ENCODE measurements at regions not wholly inside any gene's neighbourhood (a gene's known extent, or its start where the extent isn't known, plus 50 kb on each side); places are given as distances from the start of the nearest gene placed in this dataset.

DNA sequence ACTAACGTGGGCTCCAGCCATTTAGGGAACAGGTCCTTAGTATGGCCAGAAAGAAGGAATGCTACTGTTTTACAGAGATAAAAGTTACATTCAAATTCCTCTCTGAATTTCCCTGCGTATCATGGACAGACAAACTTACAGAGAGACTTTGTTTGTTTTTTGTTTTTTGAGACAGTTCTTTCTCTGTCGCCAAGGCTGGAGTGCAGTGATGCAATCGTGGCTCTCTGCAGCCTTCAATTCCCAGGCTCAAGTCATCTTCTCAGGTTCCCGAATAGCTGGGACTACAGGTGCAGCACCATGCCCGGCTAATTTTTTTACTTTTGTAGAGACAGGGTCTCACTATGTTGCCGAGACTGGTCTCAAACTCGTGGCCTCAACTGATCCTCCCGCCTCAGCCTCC lies 64.5 kb upstream of the MPP7 start:
- H3K18ac ChIP-seq (ENCODE audit: low read depth, low read length): no peak overlapping the region
- no peaks in the 10 kb centered on the region for H3K36me3 ChIP-seq (ENCODE audit: control insufficient read depth, insufficient read depth, low read length)
- H2AK5ac ChIP-seq (ENCODE audit: low read depth, low read length): no peak overlapping the region
- H3K56ac ChIP-seq (ENCODE audit: extremely low read depth, insufficient read depth, low read length): no peak overlapping the region
- no peak overlapping the region for H2BK120ac ChIP-seq (ENCODE audit: low read depth, low read length)
- no peak overlapping the region for H3K9ac ChIP-seq (ENCODE audit: low read depth, low read length)
- no peak overlapping the region for H4K91ac ChIP-seq (ENCODE audit: insufficient read depth, low read depth, low read length)
- ATAC-seq (ENCODE audit: low read depth) (no peak), DNase-seq (no peak)
- H3K23ac ChIP-seq (ENCODE audit: low read depth, low read length): no peak overlapping the region
- H3K14ac ChIP-seq (replicated peaks; ENCODE audit: low read depth, low read length): no peak overlapping the region
- H2BK5ac ChIP-seq (ENCODE audit: low read depth, low read length, poor library complexity, severe bottlenecking): no peak overlapping the region
- no peak overlapping the region for H2BK20ac ChIP-seq (ENCODE audit: low read depth, low read length)
- H3K9me3 ChIP-seq (ENCODE audit: control insufficient read depth, insufficient read depth, low read length): no peaks in the 10 kb centered on the region
- 58% methylated on average over 4 of the region's 9 CpGs; no CpG with 5 or more reads in 1 of the 2 experiments for WGBS, 2 experiments (ENCODE audit: extremely low coverage in 2 of 2, insufficient read length in 1 of 2)
- ChIA-PET POLR2A (ENCODE audit: unreplicated experiment) (no interaction called here), CTCF (no interaction called here)
- no peak overlapping the region for H3K4me3 ChIP-seq (ENCODE audit: insufficient read depth, low read depth, low read length)
- H2AK9ac ChIP-seq (replicated peaks; ENCODE audit: low read depth, low read length, poor library complexity): no peak overlapping the region
- no peak overlapping the region for H3K27ac ChIP-seq (ENCODE audit: insufficient read depth, low read length)
- H2AFZ ChIP-seq (replicated peaks; ENCODE audit: low read length, poor library complexity): no peak overlapping the region
- dilution Hi-C loops (cut with HindIII; ENCODE audit: low sequenced_read_pairs, unreplicated experiment) (no loop called here), intact Hi-C loops (cut with micrococcal nuclease) (no loop called here), in situ Hi-C loops (cut with MboI; ENCODE audit: low sequenced_read_pairs) (no loop called here)
- no peak overlapping the region for H4K5ac ChIP-seq (ENCODE audit: low read depth, low read length)
- no peak overlapping the region for H4K8ac ChIP-seq (ENCODE audit: low read depth in 2 of 2, low read length in 2 of 2)
- no TSS peak for BruUV-seq (replicated peaks)
- no peak overlapping the region for H3K4me2 ChIP-seq (ENCODE audit: low read depth, low read length)
- H3K79me1 ChIP-seq (ENCODE audit: low read depth in 1 of 2, low read length in 2 of 2): no peaks in the 10 kb centered on the region
- H3K27me3 ChIP-seq (ENCODE audit: control insufficient read depth, insufficient read depth, low read length): peaks cover 18% of the 10 kb centered on the region
- no peaks in the 10 kb centered on the region for H4K20me1 ChIP-seq (ENCODE audit: insufficient read depth, low read length)
- H3K9me1 ChIP-seq (ENCODE audit: insufficient read depth, low read length): no peaks in the 10 kb centered on the region
- H2BK15ac ChIP-seq (ENCODE audit: low read depth, low read length): no peak overlapping the region
- TF ChIP-seq FOS (IDR thresholded peaks at IDR 0.05; ENCODE audit: low read depth, low read length) (no peak), MAZ (IDR thresholded peaks at IDR 0.05; ENCODE audit: borderline replicate concordance, low read depth, low read length) (no peak), RAD21 (IDR thresholded peaks at IDR 0.05; ENCODE audit: low read length) (no peak), CHD1 (IDR thresholded peaks at IDR 0.05; ENCODE audit: low read depth, low read length) (no peak), CEBPB (IDR thresholded peaks at IDR 0.05; ENCODE audit: low read depth, low read length) (no peak), SMC3 (IDR thresholded peaks at IDR 0.05; ENCODE audit: low read depth, low read length) (no peak), MXI1 (IDR thresholded peaks at IDR 0.05; ENCODE audit: borderline replicate concordance, low read depth, low read length) (no peak), NFE2L2 (IDR thresholded peaks at IDR 0.05; ENCODE audit: low read depth, low read length) (no peak), POLR2A (IDR thresholded peaks at IDR 0.05; ENCODE audit: low read depth, low read length) (no peak), USF2 (IDR thresholded peaks at IDR 0.05; ENCODE audit: low read depth, low read length) (no peak), RCOR1 (IDR thresholded peaks at IDR 0.05; ENCODE audit: insufficient replicate concordance, low read length) (no peak), MAFK (IDR thresholded peaks at IDR 0.05; ENCODE audit: low read depth, low read length) (no peak), BHLHE40 (IDR thresholded peaks at IDR 0.05; ENCODE audit: low read depth, low read length) (no peak), RFX5 (IDR thresholded peaks at IDR 0.05; ENCODE audit: low read depth, low read length) (no peak)
- TF ChIP-seq, protein P1, sequence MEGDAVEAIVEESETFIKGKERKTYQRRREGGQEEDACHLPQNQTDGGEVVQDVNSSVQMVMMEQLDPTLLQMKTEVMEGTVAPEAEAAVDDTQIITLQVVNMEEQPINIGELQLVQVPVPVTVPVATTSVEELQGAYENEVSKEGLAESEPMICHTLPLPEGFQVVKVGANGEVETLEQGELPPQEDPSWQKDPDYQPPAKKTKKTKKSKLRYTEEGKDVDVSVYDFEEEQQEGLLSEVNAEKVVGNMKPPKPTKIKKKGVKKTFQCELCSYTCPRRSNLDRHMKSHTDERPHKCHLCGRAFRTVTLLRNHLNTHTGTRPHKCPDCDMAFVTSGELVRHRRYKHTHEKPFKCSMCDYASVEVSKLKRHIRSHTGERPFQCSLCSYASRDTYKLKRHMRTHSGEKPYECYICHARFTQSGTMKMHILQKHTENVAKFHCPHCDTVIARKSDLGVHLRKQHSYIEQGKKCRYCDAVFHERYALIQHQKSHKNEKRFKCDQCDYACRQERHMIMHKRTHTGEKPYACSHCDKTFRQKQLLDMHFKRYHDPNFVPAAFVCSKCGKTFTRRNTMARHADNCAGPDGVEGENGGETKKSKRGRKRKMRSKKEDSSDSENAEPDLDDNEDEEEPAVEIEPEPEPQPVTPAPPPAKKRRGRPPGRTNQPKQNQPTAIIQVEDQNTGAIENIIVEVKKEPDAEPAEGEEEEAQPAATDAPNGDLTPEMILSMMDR (conservative IDR thresholded peaks at IDR 0.05; ENCODE audit: low read depth, low read length): no peak
- TF ChIP-seq, protein P2, sequence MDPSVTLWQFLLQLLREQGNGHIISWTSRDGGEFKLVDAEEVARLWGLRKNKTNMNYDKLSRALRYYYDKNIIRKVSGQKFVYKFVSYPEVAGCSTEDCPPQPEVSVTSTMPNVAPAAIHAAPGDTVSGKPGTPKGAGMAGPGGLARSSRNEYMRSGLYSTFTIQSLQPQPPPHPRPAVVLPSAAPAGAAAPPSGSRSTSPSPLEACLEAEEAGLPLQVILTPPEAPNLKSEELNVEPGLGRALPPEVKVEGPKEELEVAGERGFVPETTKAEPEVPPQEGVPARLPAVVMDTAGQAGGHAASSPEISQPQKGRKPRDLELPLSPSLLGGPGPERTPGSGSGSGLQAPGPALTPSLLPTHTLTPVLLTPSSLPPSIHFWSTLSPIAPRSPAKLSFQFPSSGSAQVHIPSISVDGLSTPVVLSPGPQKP (IDR thresholded peaks at IDR 0.05; ENCODE audit: borderline replicate concordance, low read depth, low read length): no peak
- H3K4me1 ChIP-seq (ENCODE audit: control insufficient read depth, insufficient read depth, low read length): no peaks in the 10 kb centered on the region
- no peak overlapping the region for H3K4ac ChIP-seq (ENCODE audit: low read depth, low read length)

Data from IMR-90 (cell line).